Stimulated activated CD8-positive, alpha-beta memory T cell treated with anti-CD3 and anti-CD28 coated beads, Interleukin-15, amount 100 ng/mL, for 48 hours (primary cell): ENCODE measurements at regions not wholly inside any gene's neighbourhood (a gene's known extent, or its start where the extent isn't known, plus 50 kb on each side); places are given as distances from the start of the nearest gene placed in this dataset.

Experiments used
- DNase-seq, 2 donors: peaks; one replicate each; pipeline ENCODE4 v3.0.0-alpha.2; 2020; ENCODE audit warnings: low read depth in 2 of 2

- no peak for DNase-seq
These were observed 739.3 kb upstream of the GCFC2 start for GRCh38 chr2:76450024-76450475.

- DNase-seq, result no peak
These were observed 738.2 kb upstream of the GCFC2 start for GRCh38 chr2:76448956-76449355.

DNA sequence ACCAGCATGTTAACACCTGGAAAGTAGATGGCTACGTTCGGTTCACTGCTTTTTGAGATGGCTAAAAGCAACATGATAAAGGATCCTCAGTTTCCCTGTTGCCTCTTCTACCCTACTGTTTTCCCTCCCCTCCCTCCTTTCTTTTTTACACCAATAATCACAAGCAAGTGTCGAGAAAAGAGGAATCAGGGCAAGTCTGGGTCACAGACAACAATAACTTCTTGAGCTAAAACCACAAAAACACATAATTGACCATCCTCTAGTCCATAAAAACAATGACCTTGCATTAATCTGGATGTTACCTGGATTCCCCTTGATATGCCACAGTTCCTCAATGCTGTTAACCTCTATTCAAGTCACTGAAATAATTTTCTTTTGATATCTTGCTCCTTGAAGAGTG, 736.6 kb upstream of the GCFC2 start:
- DNase-seq, result no peak

DNA sequence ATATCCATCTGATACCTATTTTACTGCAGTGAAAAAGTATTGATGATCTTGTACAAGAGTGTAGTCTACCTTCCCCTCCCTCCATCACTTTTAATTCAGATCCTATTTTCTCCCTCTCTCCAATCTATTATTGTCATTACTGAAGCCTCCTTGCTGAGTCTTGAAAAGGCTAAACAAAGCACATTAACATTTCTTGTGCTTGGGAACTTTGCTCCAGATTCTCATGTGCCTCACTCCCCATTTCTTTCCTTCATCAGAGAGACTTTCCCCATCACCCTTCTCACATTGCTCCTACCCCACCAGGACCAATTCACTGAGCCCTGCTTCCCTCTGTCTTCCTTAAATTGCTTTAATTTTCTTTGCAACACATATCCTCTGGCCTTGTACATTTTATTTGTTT, 736.2 kb upstream of the GCFC2 start:
- DNase-seq, result no peak

DNA sequence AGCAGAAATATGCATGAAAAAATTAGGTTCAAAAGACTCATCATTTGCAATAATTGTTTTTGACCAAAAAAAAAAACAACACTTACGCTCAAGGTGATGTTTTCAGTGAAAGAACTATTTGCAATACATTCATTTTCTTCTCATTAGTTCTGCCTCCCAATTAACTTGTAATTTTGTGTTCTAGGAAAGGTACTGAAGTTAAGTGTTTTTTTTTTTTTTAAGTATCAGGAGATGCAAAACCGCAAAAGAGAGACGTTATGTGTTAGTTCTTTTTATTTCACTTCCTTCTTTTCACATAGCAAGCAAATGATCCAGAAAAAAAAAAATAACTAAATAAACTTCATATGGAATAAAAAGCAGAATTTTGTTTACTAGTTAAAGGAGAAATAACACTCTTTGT, 735.2 kb upstream of the GCFC2 start:
- DNase-seq, result no peak

DNA sequence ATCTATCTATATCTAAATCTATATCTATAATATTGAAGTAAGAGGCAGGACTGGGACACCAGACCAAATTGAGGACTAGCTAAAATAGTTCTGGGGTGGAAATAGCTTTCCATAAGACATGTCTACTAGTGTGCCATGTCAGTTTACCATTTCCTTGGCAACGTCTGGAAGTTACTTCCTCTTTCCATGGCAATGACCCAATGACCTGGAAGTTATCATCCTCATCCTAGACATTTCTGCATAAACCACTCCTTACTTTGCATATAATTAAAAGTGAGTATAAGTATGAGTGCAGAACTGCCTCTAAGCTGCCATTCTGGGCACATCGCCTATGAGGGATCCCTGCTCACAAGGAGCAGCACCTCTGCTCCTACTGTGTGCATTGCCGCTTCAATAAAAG, 734.0 kb upstream of the GCFC2 start:
- no peak for DNase-seq

- DNase-seq, result no peak
These were observed 726.8 kb upstream of the GCFC2 start for GRCh38 chr2:76437564-76437963.

DNA sequence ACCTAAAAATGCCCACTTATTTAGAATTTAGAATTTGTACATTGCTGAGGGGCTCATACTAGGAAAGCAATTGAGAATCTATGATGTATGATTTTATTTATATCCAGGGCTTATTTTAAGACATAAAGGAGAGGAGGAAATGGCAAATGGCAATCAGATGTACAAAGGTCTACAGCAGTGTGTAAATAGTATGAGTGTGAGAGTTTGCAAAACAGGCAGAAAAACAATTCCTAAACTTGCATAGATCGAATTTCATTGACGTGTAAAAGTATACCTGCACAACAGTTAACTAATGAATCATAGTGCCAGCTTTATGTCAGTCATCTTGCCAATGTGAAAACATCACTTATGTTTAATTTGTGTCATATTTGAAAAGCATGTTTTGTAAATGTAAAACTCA, 718.7 kb upstream of the GCFC2 start:
- DNase-seq, result no peak

GRCh38 chr2:76427452-76427851, 716.7 kb upstream of the GCFC2 start:
- DNase-seq, result no peak

DNA sequence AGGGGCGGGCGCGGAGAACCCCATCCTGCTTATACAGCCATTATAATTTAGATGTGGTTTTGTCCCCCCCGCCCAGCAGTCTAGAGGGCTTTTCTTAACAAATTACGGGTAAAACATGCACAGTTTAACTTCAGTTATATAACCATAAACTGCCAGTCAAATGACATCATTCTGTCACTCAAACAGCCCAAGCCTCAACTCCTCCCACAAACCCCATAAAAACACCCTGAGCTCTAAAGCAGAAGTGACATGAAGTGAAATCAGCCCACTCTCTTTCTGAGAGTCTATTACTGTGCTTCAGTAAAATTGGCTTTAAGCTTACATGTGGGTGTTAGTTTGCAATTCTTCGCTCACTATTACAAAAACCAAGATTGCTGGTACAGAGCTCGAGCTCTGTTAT, 705.1 kb upstream of the GCFC2 start:
- no peak for DNase-seq

DNA sequence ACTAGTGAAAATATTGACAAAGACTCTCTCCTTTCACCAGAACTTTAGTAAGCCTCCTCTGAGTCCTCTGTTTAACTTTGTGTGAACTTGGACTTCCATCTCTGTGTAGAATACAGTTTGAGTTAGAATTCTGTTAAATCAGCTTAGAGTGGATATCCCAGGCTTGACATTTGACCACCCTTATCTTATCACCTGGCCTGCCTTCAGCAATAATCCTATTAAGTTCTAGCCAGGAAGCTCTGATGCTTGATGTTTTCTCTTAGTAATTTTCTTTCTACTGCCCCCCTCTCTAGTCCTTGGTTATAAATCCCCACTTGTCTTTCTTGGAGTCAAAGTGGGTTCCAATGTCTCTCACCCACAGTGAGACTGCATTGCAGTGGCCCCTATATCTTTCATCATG, 702.7 kb upstream of the GCFC2 start:
- no peak for DNase-seq

- DNase-seq, result no peak
These were observed 695.6 kb upstream of the GCFC2 start for GRCh38 chr2:76406134-76406855.

GRCh38 chr2:76393356-76393755, 682.6 kb upstream of the GCFC2 start:
- DNase-seq, result no peak

- no peak for DNase-seq
These were observed 681.0 kb upstream of the GCFC2 start for GRCh38 chr2:76391678-76392077.

DNA sequence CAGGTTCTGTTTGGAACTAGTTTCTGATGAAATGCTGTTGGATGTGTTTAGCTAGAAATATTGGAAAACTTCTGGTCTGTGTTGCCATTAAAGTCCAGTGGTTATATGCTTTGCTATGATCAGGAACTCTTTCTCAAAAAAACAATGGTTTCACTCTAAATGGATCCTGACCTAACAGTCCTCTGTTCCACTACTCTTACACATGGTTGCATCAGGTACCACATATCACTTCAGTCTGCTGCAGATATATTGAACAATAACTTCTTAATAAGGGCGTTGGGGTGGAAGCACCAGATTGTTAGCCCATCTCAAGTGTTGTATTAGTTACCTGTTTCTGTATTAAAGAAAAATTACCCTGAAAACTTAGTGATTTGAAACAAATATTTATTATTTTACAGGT, 676.6 kb upstream of the GCFC2 start:
- DNase-seq, result no peak

DNA sequence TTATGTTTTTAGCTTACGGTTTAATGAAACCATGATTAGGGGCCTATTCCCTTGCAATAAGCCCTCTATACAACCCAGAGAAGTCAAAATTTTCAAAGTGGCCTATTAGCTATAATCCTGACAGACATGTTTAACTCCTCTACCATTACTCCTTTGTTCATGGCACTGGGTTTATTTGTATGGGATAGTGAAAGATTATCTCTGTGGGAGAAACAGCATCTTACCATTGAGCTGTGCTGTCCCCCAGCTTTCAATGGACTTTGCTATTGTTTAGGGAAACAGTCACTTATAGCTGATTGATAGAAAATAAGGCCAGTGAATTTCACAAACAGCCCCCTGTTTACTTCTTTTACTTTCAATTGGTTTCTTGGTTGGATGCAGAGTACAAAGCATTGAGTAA, 675.2 kb upstream of the GCFC2 start:
- DNase-seq, result no peak

- DNase-seq, result no peak
These were observed 670.9 kb upstream of the GCFC2 start for GRCh38 chr2:76381624-76382023.

DNA sequence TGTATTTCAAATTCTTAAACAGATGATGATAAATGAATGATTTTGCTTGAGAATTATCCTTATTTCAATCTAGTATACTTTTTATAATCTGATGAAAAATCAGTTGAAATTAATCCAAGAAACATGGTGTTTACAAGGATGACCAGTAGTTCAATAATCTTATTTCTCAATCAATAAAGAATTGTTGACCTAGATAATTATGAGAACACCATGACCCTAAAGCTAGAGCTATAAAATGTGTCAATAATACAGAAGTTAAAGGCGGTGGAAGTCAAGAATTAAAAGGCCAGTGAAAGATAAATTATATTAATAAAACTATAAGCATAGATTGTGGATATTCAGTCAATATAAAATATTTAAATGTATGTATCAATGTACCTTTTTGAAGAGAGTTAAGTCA, 667.4 kb upstream of the GCFC2 start:
- no peak for DNase-seq

DNA sequence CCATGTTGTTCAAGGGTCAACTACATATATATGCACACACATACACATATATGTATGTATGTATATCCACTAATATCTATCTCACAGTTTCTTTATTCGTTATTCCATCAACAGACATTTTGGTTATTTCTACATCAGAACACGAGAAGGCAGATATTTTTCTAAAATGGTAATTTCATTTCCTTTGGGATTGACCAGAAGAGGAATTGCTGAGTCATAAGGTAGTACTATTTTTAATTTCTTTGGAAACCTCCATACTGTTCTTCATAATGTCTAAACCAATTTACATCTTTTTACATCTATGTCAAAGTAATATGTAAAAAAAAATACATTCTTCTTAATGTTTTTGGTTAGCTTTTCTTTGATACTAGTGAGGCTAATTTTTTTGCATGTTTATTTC, 630.7 kb upstream of the GCFC2 start:
- no peak for DNase-seq

GRCh38 chr2:76332871-76333270, 622.2 kb upstream of the GCFC2 start:
- no peak for DNase-seq

DNA sequence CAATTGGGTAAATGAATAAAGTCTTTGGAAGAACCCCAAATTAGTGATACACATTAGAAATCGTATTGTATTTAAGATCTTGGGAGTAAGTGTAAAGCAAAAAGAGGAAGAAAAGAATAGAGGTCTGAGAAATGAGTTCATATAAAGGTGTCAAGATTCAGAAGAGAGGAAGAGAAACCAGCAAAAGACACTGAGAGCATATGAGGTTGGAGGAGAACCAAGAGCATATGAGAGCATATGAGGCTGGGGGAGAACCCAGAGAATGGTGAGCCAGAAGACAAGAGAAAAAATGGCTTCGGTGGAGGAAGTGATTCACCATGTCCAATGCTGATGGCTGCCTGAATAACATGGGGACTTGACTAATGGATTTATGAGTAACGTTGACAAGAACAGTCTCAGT, 620.1 kb upstream of the GCFC2 start:
- DNase-seq, result no peak

DNA sequence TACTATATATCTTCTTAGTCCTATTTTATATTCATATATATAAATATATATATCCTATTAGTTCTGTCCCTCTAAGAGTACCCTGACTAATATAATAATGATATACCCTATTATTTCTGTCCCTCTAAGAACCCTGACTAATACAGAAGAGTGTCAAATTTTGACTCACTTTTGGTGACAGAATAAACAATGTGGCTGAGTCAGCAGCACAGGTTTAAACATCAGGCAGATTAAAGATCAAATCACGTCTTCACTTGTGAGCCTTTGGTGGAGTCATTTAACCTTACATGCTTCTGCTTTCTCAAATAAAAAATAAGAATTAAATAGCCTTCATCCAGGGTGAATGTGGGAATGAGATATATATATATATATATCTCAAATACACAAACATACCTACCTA, 615.9 kb upstream of the GCFC2 start:
- no peak for DNase-seq

- DNase-seq, result no peak
These were observed 612.7 kb upstream of the GCFC2 start for GRCh38 chr2:76323381-76323780.

DNA sequence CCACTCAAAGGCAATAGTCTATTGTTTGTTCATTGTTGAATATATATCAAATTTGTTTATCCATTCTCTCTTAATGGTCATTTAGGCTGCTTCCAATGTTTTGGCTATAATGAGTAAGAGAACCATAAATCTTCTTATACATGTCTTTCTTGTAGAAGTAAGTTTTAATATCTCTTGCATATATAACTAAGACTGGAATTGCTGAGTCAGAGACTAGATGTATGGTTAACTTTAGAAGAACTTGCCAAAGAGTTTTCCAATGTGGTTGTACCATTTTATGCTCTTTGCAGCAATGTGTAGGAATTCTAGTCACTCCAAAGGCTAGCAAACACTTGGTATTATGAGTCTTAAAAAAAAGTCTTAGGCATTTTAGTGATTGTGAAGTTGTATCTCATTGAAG, 610.0 kb upstream of the GCFC2 start:
- no peak for DNase-seq
